Prostate gland (tissue), 2 donors: ENCODE measurements at regions not wholly inside any gene's neighbourhood (a gene's known extent, or its start where the extent isn't known, plus 50 kb on each side); places are given as distances from the start of the nearest gene placed in this dataset.

Experiments used
- DNase-seq: peaks from one replicate; pipeline ENCODE4 v3.0.0-alpha.2; 2019; ENCODE audit warnings: low spot score
- H3K27ac ChIP-seq, 2 donors: fragments of 200-600 bp; sonication (generic); 2 replicates each; pipeline ENCODE4 v1.5.1; 2017 to 2019
- H3K27me3 ChIP-seq: fragments of 200-600 bp; sonication (generic); replicated peaks from 2 replicates; pipeline ENCODE4 v1.5.1; 2019; ENCODE audit not compliant: insufficient read depth
- H3K36me3 ChIP-seq, 2 donors: fragments of 200-600 bp; sonication (generic); 1 replicate in 1 of 2; 2 replicates in 1 of 2; pipeline versions ENCODE4 v1.5.1 to v1.8.1; 2017 to 2019
- H3K4me1 ChIP-seq: fragments of 200-600 bp; sonication (generic); replicated peaks from 2 replicates; pipeline ENCODE4 v1.5.1; 2019
- H3K4me3 ChIP-seq, 2 donors: fragments of 200-600 bp; sonication (generic); 2 replicates each; pipeline ENCODE4 v1.5.1; 2017 to 2019
- H3K9me3 ChIP-seq: fragments of 200-600 bp; sonication (generic); 2 replicates; pipeline ENCODE4 v1.5.1; 2017
- POLR2A ChIP-seq: fragments of 450-650 bp; IDR thresholded peaks from one replicate; pipeline ENCODE4 v1.6.1; 2016; ENCODE audit warnings: antibody characterized with exemption, mild to moderate bottlenecking
- POLR2AphosphoS5 ChIP-seq: sonication (generic); formaldehyde crosslinking; IDR thresholded peaks from one replicate; pipeline ENCODE4 v1.6.1; 2017; ENCODE audit warnings: antibody characterized with exemption
- WGBS: methylation state at CpG from one replicate; pipeline ENCODE4 v1.1.5; 2018; 5-methylcytosine and 5-hydroxymethylcytosine counted together
- intact Hi-C: fragments of 100-400 bp; cut with DNase I; formaldehyde crosslinking; loops from one replicate; pipeline ENCODE4 v1.14.2; 2022
- TF ChIP-seq, protein P1 (sequence below), 4 experiments: fragments of 200-600 bp in 2 of 4; fragments of 450-650 bp in 2 of 4; sonication (generic) in 2 of 4; IDR thresholded peaks; 1 replicate in 3 of 4; 2 replicates in 1 of 4; pipeline ENCODE4 v1.5.1; 2016 to 2019; ENCODE audit warnings: antibody characterized with exemption in 4 of 4, mild to moderate bottlenecking in 2 of 4, moderate library complexity in 2 of 4

DNA sequence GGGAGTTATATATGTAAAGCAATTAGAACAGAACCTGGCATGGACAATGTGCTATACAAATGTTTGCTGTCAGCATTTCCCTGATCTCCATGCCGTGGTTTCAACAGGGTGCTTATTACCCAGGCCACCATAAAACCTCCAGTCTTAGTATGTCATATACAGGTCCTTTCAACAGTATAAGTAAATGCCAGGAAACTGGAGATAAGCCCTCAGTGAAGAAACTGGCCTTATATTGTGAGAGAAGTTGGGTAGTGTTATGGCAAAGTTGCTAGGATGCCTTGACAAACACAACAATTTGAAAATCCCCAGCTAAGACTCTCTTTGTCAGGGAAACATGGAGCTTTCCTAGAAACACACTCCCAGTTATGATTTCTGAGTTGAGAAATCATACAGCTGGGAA, 850.2 kb upstream of the ADAMTS5 start:
- 69% methylated on average over 1 of the region's 1 CpG for WGBS
- Histone ChIP-seq H3K27ac (no peak overlapping the region), H3K9me3 (no peaks in the 10 kb centered on the region), H3K36me3 (no peaks in the 10 kb centered on the region), H3K4me1 (no peaks in the 10 kb centered on the region), H3K27me3 (no peaks in the 10 kb centered on the region), H3K4me3 (no peak overlapping the region)
- intact Hi-C loops, result no loop called here
- DNase-seq, result no peak
- TF ChIP-seq, protein P1, sequence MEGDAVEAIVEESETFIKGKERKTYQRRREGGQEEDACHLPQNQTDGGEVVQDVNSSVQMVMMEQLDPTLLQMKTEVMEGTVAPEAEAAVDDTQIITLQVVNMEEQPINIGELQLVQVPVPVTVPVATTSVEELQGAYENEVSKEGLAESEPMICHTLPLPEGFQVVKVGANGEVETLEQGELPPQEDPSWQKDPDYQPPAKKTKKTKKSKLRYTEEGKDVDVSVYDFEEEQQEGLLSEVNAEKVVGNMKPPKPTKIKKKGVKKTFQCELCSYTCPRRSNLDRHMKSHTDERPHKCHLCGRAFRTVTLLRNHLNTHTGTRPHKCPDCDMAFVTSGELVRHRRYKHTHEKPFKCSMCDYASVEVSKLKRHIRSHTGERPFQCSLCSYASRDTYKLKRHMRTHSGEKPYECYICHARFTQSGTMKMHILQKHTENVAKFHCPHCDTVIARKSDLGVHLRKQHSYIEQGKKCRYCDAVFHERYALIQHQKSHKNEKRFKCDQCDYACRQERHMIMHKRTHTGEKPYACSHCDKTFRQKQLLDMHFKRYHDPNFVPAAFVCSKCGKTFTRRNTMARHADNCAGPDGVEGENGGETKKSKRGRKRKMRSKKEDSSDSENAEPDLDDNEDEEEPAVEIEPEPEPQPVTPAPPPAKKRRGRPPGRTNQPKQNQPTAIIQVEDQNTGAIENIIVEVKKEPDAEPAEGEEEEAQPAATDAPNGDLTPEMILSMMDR (IDR thresholded peaks at IDR 0.05), result no peak
- TF ChIP-seq POLR2AphosphoS5, result no peak
- TF ChIP-seq POLR2A, result no peak

DNA sequence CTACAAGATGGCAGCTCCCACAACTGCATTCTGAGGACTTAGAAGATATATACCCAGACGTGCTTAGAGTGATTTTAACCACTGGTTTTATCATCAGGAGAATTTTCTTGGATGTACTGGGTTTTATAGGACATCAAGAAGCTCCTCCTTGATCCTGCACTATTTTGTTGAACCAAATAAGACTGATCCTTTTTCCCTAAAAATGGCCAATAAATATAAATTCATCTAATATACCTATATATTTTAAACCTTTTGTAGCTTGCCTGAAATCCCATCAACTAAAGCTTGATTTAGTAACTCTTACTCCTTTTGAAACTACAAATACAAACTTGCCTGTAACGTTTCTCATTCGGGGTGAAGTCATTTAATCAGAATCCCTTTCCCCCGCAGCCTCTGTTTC, 849.4 kb upstream of the ADAMTS5 start:
- Histone ChIP-seq H3K36me3 (no peaks in the 10 kb centered on the region), H3K27me3 (no peaks in the 10 kb centered on the region), H3K9me3 (no peaks in the 10 kb centered on the region), H3K4me3 (no peak overlapping the region), H3K4me1 (no peaks in the 10 kb centered on the region), H3K27ac (no peak overlapping the region)
- no peak for TF ChIP-seq POLR2A
- TF ChIP-seq POLR2AphosphoS5, result no peak
- TF ChIP-seq, protein P1 (IDR thresholded peaks at IDR 0.05), result no peak
- no peak for DNase-seq
- intact Hi-C loops, result no loop called here
- 92% methylated on average over 4 of the region's 4 CpGs for WGBS

DNA sequence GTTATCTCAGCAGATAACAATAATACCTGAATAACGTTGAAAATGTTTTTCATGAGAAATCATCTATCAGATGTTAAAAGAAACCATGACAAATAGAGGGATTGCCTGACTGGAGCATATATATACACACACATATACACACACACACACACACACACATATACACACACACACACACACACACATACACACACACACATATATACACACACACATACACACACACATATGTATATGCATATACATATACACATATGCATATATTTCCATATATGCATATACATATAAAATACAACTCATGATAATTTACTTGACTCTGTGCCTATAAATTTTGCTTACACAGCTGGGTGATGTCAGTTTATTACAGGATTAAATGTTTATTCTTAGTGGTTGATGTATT, 847.3 kb upstream of the ADAMTS5 start:
- no peaks in the 10 kb centered on the region for H3K27me3 ChIP-seq
- 33% methylated on average over 1 of the region's 1 CpG for WGBS
- no peaks in the 10 kb centered on the region for H3K36me3 ChIP-seq
- H3K4me3 ChIP-seq, result no peak overlapping the region
- H3K27ac ChIP-seq, result no peak overlapping the region
- no peak for DNase-seq
- no peaks in the 10 kb centered on the region for H3K4me1 ChIP-seq
- TF ChIP-seq, protein P1 (IDR thresholded peaks at IDR 0.05), result no peak
- H3K9me3 ChIP-seq, result no peaks in the 10 kb centered on the region
- intact Hi-C loops, result no loop called here

DNA sequence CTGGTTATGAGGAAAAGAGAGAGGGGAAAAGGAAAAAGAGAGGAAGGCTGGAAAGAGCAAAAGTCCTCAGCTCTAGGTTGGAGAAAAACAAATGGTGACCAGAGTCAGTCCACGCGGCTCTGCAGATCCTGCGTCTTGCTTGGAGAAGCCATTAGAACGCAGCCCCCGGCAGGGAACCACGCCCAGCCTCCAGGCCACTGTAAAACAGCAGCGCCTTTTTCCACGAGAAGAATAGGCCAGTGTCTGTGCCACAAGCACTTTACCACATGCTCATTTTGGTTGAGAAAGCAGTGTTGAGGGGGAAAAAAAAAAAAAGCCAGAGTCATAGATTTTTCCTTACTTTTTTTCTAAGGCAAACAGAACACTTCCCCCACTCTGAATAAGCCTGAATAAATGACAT, 846.9 kb upstream of the ADAMTS5 start:
- DNase-seq, result no peak
- H3K27ac ChIP-seq, result no peak overlapping the region
- 46% methylated on average over 8 of the region's 8 CpGs for WGBS
- no peaks in the 10 kb centered on the region for H3K9me3 ChIP-seq
- H3K4me1 ChIP-seq, result no peaks in the 10 kb centered on the region
- intact Hi-C loops, result no loop called here
- TF ChIP-seq POLR2A (no peak), POLR2AphosphoS5 (no peak)
- TF ChIP-seq, protein P1 (IDR thresholded peaks at IDR 0.05), result no peak
- H3K36me3 ChIP-seq, result no peaks in the 10 kb centered on the region
- no peak overlapping the region for H3K4me3 ChIP-seq
- H3K27me3 ChIP-seq, result no peaks in the 10 kb centered on the region

DNA sequence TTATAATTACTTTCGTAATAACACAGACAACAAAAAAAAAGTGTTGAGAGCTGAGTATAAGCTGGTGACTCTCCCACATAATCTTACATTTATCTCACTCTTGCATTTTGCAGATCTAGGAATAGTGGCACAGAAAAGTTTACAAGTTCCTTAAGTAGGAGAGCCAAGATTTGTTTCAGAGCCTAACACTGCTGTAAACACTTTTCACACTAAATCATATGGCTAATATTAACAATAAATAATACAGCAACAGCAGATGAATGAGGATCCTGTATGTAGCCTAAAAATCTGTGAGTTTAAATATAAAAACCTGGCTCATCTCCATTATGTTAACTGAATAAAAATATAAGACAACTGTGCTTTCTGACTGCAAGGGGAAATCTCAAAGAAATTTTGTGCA, 846.5 kb upstream of the ADAMTS5 start:
- 80% methylated on average over 1 of the region's 1 CpG for WGBS

More for the DNA sequence above, 846.5 kb upstream of the ADAMTS5 start:
- H3K36me3 ChIP-seq, result no peaks in the 10 kb centered on the region
- no peak overlapping the region for H3K4me3 ChIP-seq
- no peak for TF ChIP-seq POLR2A
- TF ChIP-seq, protein P1 (IDR thresholded peaks at IDR 0.05), result no peak
- TF ChIP-seq POLR2AphosphoS5, result no peak
- intact Hi-C loops, result no loop called here
- no peaks in the 10 kb centered on the region for H3K4me1 ChIP-seq
- no peaks in the 10 kb centered on the region for H3K27me3 ChIP-seq
- no peak overlapping the region for H3K27ac ChIP-seq
- no peak for DNase-seq
- no peaks in the 10 kb centered on the region for H3K9me3 ChIP-seq
